ENCODE measurements at regions not wholly inside any gene's neighbourhood (a gene's known extent, or its start where the extent isn't known, plus 50 kb on each side); places are given as distances from the start of the nearest gene placed in this dataset.
"Not testable (repeated sequence)": the region's sequence is repeated elsewhere in the genome, so short reads cannot be mapped to it uniquely, and the experiment has no call there.

DNA sequence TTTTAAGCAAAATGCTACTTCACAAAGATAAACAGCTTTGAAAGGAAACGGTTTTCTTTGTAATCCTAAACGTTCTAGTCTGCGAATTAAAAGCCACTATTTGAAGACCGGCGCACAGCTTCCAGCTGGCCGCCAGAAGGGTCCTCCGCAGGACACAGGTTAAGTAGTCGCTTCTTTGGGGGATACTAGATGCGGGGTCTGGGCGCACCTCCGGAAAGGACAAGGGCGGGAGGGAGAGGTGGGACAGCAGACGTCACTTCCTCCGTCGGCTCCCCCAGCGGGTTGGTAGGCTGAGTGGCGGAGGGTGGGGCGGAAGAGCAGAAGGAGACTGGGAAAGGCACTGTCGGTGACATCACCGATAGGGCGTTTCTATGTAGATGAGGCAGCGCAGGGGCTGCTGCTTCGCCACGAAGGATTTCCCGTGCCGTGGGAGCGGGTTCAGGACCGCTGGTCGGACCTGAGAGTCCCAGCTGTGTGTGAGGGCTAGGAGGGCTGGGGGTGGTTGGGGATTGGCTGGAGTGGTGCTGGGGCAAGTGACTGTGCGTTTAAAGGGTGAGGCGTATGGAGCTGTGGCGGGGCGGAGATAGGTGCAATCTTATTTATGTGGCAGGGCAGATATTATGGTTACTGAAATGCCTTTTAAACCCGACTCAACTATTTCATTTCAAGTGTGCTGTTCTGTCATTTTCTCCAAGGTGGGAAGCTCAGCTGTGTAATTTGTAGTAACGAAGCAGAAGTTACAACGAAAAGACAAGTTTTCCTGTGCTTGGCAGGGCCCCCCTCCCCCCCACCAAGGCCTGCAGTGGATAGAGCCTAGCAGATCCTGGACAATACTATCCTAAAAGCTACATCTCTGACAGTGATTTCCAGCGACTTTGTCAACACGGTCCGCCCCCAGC lies 158.3 kb upstream of the NOTCH2NLA start:
- peak overlapping the region; percentile 49 for H3K4me3 ChIP-seq (ENCODE audit: low read depth, low read length)

DNA sequence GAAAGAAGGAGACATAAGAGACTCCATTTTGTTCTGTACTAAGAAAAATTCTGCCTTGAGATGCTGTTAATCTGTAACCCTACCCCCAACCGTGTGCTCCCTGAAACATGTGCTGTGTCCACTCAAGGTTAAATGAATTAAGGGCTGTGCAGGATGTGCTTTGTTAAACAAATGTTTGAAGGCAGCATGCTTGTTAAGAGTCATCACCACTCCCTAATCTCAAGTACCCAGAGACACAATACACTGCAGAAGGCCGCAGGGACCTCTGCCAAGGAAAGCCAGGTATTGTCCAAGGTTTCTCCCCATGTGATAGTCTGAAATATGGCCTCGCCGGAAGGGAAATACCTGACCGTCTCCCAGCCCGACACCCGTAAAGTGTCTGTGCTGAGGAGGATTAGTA lies 152.4 kb upstream of the NOTCH2NLA start:
- not testable (repeated sequence) for H3K4me3 ChIP-seq (ENCODE audit: low read depth, low read length)

DNA sequence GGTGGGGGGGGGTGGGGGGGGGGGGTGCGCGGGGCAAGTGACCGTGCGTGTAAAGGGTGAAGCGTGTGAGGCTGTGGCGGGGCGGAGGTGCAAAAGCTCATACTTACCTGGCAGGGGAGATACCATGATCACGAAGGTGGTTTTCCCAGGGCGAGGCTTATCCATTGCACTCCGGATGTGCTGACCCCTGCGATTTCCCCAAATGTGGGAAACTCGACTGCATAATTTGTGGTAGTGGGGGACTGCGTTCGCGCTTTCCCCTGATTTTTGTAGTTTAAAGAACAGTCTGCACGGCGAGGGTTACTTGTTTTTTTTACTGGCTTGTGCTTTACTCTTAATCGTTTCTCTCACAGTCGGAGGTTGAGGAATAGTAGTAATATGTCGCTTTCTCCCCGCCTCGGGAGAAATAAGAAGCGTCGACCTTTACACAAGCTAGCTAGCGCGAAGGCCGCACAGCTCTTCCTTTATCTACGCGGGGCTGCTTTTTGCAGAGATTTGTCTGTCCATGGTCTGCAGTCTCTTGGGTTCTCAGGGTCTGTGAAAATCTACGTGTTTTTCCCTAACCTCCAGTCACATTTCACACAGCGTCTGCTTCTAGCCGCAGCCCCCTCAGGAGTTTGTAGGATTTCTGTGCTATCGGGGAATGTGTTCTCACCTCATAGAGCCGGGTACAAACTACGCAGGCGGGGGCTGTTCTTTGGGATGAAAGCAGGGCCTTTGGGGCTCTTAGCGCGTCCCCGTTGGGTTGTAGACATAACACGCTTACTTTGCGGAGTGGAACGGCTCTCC lies 148.1 kb upstream of the NOTCH2NLA start:
- peak overlapping the region; percentile 31; the same call in 1 of the 2 replicates for H3K4me3 ChIP-seq (ENCODE audit: low read depth, low read length)

DNA sequence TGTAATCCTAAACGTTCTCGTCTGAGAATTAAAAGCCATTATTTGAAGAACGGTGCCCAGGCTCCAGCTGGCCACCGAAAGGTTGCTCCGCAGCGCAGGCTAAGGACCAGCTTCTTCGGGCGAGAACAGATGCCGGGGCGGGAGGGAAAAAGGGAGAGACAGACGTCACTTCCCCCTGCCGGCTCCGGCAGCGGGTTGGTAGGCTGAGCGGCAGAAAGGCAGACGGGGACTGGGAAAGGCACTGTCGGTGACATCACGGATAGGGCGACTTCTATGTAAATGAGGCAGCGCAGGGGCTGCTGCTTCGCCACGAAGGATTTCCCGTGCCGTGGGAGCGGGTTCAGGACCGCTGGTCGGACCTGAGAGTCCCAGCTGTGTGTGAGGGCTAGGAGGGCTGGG lies 147.5 kb upstream of the NOTCH2NLA start:
- H3K4me3 ChIP-seq (ENCODE audit: low read depth, low read length), result peak overlapping the region; percentile 42

DNA sequence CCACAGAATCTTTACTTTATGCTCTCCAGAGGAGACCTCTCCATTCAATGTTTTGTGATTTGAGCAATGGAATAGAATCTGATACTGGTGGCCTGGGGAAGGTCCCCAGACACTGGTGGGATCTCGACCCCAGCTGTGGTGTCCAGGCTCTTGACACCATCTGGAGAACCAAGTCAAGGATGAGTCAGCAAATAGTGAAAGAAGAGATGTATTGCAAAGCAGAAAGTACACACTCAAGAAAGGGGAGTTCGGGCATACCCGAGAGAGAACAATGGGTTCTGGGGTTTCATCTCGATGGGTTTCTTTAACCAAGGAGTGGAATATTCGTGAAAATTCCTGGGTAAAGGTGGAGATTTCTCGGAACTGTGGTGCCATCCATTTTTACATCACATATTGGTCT lies 146.3 kb upstream of the NOTCH2NLA start:
- H3K4me3 ChIP-seq (ENCODE audit: low read depth, low read length), result not testable (repeated sequence)

DNA sequence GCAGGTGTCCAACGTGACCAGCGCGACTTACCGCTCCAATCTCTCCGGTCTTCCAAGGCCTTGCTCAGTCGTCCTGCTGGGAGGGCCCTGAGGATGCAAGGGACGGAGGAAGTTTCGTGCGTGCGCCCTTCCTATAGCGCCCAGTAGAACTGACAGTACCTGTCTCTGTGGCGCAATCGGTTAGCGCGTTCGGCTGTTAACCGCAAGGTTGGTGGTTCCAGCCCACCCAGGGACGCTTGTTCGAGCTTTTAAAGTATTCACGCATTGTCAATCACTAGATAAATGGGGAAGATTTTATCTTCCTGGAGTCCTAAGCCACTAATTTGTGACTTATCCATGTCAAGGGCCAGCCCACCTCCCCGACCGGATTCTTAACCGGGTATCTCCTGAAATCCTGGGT lies 141.1 kb upstream of the NOTCH2NLA start:
- H3K4me3 ChIP-seq (ENCODE audit: low read depth, low read length), result not testable (repeated sequence)

DNA sequence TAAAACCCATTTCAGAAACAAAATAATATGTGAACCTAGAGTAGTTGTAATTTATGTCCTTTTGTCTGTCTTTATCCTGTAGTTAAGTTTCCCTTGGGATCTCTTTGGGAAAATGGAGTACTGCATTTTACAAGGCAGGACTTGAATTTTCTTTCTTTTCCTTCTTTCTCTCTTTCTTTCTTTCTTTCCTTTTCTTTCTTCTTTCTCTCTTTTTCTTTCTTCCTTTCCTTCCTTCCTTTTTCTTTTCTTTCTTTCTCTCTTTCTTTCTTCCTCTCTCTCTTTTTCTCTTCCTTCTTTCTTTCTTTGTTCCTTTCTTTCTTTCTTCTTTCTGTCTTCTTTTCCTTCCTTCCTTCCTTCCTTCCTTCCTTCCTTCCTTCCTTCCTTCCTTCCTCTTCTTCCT lies 126.6 kb upstream of the NOTCH2NLA start:
- not testable (repeated sequence) for H3K4me3 ChIP-seq (ENCODE audit: low read depth, low read length)

DNA sequence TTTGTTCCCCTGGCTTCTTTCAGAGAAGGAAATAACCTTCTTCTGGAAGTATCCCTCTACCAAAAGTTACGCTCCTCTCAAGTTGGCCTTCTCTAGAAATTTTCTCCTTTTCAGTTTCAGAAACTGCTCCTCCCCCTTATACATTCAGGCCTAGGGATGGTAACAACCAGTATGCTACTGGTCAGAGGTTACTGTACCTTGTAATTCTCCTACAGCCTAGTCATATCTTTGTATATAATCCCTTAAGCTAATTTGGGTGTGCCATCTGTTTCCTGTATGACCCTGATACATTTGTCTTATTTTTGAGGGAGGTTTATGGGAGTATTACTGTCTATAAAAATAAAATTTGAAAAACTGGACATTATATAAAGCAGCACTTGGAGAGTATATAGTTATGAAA lies 98.0 kb upstream of the NOTCH2NLA start:
- H3K4me3 ChIP-seq (ENCODE audit: low read depth, low read length), result not testable (repeated sequence)

DNA sequence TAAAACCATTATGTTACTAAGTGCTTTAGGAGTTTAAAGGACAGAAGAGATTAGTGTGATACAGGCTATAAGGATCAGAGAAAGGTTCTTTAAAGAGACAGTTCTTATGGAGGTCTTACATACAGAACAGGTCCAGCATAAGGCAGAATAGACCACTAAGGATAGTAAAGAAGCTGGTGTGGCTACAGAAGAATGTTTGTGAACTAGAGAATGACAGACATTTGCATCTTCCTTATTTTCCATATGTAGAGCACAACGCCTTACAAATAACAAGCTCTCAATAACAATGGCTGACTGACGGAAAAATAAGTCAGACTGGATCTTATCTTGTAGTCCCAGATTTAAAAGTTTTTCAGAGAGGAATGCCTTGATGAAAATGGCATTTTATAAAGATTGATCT lies 95.6 kb upstream of the NOTCH2NLA start:
- H3K4me3 ChIP-seq (ENCODE audit: low read depth, low read length), result not testable (repeated sequence)

DNA sequence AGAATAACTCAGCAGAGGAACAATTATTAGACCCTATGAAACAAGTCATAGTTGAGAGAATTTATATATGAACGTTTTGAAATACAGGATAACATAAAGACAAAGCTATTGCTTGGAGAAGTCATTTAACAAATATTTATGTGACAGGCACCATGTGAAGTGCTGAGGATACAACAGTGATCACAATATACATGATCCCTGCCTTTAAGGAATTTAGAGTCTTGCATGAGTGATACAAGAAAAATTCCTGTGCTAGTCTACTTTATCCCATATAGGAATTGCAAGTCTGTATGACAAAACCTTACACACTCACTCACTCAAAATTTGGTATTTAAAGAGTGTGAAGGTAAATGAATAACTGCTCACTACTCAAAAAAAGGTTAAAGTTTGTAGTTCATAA lies 94.5 kb upstream of the NOTCH2NLA start:
- H3K4me3 ChIP-seq (ENCODE audit: low read depth, low read length), result not testable (repeated sequence)

DNA sequence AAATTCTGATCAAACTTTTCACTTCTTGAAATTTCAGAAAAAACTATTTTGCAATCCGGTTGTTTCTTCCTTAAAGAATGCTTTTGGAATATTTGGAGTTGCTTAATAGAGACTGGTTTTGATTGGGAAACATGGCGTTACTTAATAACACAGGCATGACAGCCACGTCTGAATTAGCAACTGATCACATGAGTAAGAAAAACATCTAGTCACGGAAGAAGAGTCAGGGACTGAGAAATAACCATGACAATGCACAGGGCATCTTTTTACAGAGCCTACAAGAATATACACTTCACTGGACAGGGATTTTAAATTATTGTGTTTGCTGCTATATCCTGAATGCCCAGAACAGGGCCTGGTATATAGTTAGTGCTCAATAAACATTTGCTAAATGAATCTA lies 94.1 kb upstream of the NOTCH2NLA start:
- H3K4me3 ChIP-seq (ENCODE audit: low read depth, low read length), result not testable (repeated sequence)

DNA sequence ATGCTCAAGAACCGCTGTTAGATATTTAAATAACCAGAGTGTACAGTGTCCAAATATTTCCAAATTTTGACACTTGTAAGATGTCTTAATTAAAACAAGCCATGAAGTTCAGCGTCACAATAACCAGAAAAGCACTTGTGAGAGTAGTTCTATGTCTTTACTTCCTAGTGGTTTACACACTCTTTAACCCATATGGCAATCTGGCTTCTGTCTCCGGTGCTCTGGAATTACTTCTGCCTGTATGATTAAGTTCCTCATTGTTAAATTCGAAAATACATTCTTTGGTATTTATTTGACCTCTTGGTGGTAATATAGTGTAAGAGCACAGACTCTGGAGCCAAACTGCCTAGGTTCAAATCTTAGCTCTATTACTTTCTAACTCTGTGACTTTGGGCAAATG lies 89.9 kb upstream of the NOTCH2NLA start:
- not testable (repeated sequence) for H3K4me3 ChIP-seq (ENCODE audit: low read depth, low read length)

DNA sequence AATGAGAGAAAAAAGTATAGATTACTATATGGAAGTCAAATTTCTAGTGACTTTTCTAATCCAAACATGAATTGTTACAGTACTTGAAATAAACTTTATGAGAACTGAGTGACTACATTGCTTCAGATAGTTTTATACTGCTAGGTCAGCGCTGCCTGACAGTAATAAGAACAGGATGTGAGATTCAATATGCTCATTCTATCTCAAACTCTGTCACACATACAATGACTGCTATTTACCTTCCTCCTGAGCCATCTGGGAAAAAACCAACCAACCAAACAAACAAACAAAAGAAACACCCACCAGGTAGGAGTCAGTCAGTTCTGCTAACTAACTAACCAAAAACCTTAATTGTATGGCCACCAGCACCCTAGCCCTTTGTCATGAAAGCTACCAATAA lies 89.0 kb upstream of the NOTCH2NLA start:
- H3K4me3 ChIP-seq (ENCODE audit: low read depth, low read length), result not testable (repeated sequence)

DNA sequence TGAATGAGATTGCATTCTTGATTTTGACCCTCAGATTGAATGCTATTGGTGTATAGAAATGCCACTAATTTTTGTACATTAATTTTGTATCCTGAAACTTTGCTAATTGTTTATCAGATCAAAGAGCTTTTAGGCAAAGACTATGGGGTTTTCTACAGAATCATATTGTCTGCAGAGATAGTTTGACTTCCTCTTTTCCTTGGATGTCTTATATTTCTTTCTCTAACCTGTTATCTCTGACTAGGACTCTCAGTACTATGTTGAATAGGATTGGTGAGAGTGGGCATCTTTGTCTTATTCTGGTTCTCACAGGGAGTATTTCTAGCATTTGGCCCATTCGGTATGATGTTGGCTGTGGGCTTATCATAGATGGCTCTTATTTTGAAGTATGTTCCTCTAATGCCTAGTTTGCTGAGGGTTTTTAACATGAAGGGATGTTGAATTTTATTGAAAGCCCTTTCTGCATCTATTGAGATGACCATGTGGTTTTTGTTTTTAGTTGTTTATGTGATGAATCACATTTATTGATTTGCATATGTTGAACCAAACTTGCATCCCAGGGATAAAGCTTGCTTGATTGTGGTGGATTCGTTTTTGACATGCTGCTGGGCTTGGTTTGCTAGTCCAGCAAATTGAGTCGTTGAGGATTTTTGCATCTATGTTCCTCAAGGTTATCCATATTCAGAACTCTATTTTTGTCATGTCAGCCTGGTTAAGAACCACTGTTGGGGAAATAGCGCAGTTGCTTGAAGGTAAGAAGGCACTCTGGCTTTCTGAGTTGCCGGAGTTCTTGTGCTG lies 85.8 kb upstream of the NOTCH2NLA start:
- H3K4me3 ChIP-seq (ENCODE audit: low read depth, low read length), result not testable (repeated sequence)

DNA sequence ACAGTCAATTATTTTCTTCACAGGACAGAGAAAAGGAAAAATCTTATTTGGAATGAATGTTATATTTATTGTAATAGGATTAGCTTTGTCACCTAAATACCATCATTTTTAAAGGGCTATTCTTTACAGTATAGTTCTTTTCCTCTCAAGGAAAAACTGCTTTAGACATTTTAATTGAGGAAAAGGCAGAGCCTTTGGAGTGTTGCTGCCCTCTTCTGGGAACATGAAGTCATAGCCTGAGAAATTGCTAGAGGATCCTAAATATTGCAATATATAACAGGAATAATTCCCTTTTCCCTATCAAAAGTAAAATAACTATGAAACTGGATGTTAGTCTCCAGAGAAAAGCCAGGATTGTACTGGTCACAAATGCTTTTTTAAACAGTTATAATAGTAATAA lies 81.8 kb upstream of the NOTCH2NLA start:
- not testable (repeated sequence) for H3K4me3 ChIP-seq (ENCODE audit: low read depth, low read length)

DNA sequence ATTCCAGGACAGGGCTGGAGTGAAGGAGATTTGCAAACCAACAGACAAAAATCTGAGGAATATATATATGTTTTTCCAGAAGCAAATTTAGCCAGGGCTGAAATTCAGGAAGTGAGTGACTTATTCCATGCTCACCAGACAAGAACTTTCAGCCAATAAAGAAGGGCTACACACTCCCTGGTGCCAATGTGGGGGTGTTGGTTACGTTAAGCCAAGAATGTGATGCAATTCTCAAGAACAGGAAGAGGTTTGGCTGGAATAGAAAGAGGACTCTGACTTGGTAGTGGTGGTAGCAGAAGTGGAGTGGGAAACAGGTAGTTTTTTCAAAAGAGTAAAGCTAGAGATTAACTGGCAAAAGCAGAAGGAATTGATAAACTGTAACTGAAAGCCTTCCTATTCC lies 80.6 kb upstream of the NOTCH2NLA start:
- not testable (repeated sequence) for H3K4me3 ChIP-seq (ENCODE audit: low read depth, low read length)

DNA sequence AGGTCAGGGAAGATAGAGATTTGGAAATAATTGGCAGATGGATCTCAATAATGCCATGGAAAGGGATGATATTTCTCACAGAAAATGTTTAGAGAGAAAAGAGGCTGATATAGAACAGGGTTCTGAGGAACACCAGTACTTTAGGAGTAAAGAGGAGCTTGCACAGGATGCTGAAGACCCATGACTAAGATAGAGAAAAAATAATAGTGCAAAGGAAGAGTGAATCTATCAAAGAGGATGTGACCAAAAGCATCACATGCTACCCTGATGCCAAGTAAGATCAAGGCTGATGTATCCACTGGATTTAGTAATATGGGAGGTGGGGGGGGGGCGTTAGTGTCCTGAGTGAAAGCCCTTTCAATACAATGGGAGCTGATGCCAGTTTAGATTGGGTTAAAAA lies 80.1 kb upstream of the NOTCH2NLA start:
- H3K4me3 ChIP-seq (ENCODE audit: low read depth, low read length), result not testable (repeated sequence)

DNA sequence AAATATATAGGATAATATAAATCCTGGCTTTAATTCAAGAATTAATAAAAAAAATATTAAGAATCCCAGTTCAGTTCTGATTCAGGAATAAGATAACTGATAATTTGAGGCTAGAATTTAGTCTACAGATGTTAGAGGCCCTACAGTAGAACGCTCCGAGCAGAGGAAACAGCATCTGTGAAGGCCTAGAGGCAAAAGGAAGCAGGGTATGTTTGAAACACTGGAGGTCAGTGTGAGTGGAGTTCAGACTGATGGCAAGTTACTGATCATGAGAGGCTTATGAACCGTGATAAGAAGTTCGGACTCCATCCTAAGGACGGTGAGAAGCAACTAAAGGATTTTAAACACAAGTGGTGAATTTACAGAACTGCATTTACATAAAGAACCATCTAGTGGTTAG lies 79.3 kb upstream of the NOTCH2NLA start:
- not testable (repeated sequence) for H3K4me3 ChIP-seq (ENCODE audit: low read depth, low read length)

DNA sequence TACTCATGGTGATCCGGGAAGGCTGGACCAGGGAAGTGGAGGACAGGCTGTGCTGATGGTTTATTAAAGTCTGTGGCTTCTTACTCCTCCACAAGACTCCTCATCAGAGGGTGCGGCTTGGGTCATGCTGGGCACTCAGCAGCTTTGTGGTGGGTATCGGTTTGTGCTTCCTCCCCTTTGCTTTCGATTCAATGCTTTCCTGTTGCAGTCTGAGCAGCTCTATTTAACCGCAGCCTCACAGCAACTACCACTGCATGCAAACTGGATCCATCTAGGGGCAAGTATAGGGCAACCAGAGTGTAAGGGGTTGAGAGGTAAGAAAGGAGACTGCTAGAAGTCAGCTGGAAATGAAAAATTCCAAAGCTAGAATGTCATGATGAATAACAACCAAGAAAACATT lies 78.8 kb upstream of the NOTCH2NLA start:
- not testable (repeated sequence) for H3K4me3 ChIP-seq (ENCODE audit: low read depth, low read length)

DNA sequence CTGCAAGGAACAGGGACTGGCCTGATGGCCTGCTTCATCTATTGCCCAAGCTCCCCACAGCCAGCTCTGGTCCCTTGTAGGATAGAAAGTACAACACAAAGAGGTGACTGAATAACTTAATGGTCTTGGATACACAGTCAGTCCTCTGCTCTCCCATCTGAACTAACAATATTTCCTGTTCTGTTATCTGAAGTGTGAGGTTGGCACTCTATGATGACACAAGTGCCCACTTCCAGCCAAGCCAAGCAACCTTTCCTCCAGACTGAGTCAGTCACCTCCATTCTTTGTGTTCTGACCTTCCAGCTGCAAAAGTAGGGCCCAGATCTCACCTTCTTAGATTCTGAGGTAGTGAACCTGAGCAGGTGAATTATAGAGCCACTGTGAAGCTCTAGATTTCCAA lies 77.8 kb upstream of the NOTCH2NLA start:
- H3K4me3 ChIP-seq (ENCODE audit: low read depth, low read length), result not testable (repeated sequence)

DNA sequence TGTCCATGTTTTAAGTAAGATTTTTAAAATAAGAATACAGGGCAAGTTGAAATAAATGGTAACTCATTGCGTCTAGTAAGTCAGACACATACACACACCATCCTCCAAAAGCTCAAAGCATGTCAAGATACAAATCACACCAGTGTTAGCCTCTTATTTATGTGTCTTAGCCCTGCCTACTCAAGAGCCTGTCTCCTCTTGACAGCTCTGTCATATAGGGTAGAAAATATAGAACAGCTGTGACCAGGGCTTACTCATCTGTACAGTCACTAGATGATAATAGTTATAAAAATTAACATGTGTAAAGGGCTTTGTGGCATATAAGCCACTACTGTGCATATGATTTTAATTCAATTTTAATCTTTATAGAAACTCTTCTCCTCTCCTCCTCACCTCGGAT lies 76.6 kb upstream of the NOTCH2NLA start:
- not testable (repeated sequence) for H3K4me3 ChIP-seq (ENCODE audit: low read depth, low read length)

All from WI38 (cell line).